ENCODE measurements at regions not wholly inside any gene's neighbourhood (a gene's known extent, or its start where the extent isn't known, plus 50 kb on each side); places are given as distances from the start of the nearest gene placed in this dataset.

DNA sequence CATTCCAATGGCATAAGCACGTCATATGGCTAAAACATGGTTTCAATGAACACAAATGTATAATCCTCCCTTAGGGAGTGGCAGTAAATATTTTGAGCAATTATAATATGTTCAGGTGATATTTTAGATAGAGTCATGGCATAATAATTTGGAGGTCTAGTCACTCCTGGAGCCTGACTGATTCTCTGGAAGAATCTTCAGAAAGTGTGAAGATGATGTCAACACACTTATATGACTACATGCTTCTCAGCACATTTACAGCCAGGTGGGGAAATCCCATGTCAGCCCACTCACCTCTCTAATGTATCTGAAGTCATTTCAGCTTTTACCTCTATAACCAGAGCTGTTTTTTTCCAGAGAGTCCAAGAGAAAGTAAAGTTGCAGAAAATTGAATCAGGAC is 474.8 kb downstream of the SHISA9 start:
- TF ChIP-seq, protein P1, sequence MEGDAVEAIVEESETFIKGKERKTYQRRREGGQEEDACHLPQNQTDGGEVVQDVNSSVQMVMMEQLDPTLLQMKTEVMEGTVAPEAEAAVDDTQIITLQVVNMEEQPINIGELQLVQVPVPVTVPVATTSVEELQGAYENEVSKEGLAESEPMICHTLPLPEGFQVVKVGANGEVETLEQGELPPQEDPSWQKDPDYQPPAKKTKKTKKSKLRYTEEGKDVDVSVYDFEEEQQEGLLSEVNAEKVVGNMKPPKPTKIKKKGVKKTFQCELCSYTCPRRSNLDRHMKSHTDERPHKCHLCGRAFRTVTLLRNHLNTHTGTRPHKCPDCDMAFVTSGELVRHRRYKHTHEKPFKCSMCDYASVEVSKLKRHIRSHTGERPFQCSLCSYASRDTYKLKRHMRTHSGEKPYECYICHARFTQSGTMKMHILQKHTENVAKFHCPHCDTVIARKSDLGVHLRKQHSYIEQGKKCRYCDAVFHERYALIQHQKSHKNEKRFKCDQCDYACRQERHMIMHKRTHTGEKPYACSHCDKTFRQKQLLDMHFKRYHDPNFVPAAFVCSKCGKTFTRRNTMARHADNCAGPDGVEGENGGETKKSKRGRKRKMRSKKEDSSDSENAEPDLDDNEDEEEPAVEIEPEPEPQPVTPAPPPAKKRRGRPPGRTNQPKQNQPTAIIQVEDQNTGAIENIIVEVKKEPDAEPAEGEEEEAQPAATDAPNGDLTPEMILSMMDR (IDR thresholded peaks at IDR 0.05; ENCODE audit: poor library complexity): no peak
- TF ChIP-seq EZH2 (IDR thresholded peaks at IDR 0.05; ENCODE audit: borderline replicate concordance) (no peak), EZH2phosphoT487 (IDR thresholded peaks at IDR 0.05; ENCODE audit: low read depth, severe bottlenecking, unreplicated experiment) (no peak)

Data from hepatocyte (in vitro differentiated cells).